ENCODE measurements at regions not wholly inside any gene's neighbourhood (a gene's known extent, or its start where the extent isn't known, plus 50 kb on each side); places are given as distances from the start of the nearest gene placed in this dataset.

GRCh38 chr5:116650964-116651363, 76.3 kb upstream of the SEMA6A start:
- Histone ChIP-seq H3K27me3 (ENCODE audit: insufficient read depth, low read depth, low read length) (no peaks in the 10 kb centered on the region), H3F3A (ENCODE audit: insufficient read depth, low read length, poor library complexity, severe bottlenecking) (peaks cover 3% of the 10 kb centered on the region), H2AFZ (ENCODE audit: low read depth, low read length) (no peak overlapping the region), H3K27ac (ENCODE audit: low read length) (no peak overlapping the region), H3K79me2 (replicated peaks; ENCODE audit: insufficient read depth, low read length) (no peaks in the 10 kb centered on the region), H4K20me1 (ENCODE audit: insufficient read depth) (no peaks in the 10 kb centered on the region), H3K9ac (ENCODE audit: low read length) (no peak overlapping the region), H3K4me3 (ENCODE audit: low read length) (no peak overlapping the region), H3K9me2 (ENCODE audit: insufficient read depth, low read length) (no peaks in the 10 kb centered on the region), H3K36me3 (ENCODE audit: insufficient read depth, low read length) (no peaks in the 10 kb centered on the region), H3K9me3 (ENCODE audit: low read length) (no peaks in the 10 kb centered on the region), H3K4me2 (ENCODE audit: low read length) (no peak overlapping the region)
- TF ChIP-seq MXI1 (conservative IDR thresholded peaks at IDR 0.05; ENCODE audit: poor library complexity, severe bottlenecking) = no peak
- TF ChIP-seq RAD21 (conservative IDR thresholded peaks at IDR 0.05) = no peak
- TF ChIP-seq SMC3 (conservative IDR thresholded peaks at IDR 0.05; ENCODE audit: poor library complexity) = no peak
- TF ChIP-seq POLR2AphosphoS5 (IDR thresholded peaks at IDR 0.05) = no peak
- no peak for TF ChIP-seq TAF1 (IDR thresholded peaks at IDR 0.05; ENCODE audit: low read depth)
- no peak for TF ChIP-seq CTCF (IDR thresholded peaks at IDR 0.05; ENCODE audit: poor library complexity, severe bottlenecking)

- no peak for TF ChIP-seq REST (IDR thresholded peaks at IDR 0.05; ENCODE audit: borderline replicate concordance)
- no peak for TF ChIP-seq RAD21 (conservative IDR thresholded peaks at IDR 0.05)
- TF ChIP-seq SMC3 (conservative IDR thresholded peaks at IDR 0.05; ENCODE audit: poor library complexity) = no peak
- no peak for TF ChIP-seq CTCF (IDR thresholded peaks at IDR 0.05; ENCODE audit: poor library complexity, severe bottlenecking)
- TF ChIP-seq EZH2 (IDR thresholded peaks at IDR 0.05; ENCODE audit: borderline replicate concordance, insufficient read depth, low read length, poor library complexity, severe bottlenecking) = no peak
- TF ChIP-seq MXI1 (conservative IDR thresholded peaks at IDR 0.05; ENCODE audit: poor library complexity, severe bottlenecking) = no peak
- no peak for TF ChIP-seq POLR2AphosphoS5 (IDR thresholded peaks at IDR 0.05)
- H2AFZ ChIP-seq (ENCODE audit: low read depth, low read length) = no peak overlapping the region
- H3K9ac ChIP-seq (ENCODE audit: low read length) = no peak overlapping the region
- no peaks in the 10 kb centered on the region for H3K27me3 ChIP-seq (ENCODE audit: insufficient read depth, low read depth, low read length)
- H3K9me3 ChIP-seq (ENCODE audit: low read length) = no peaks in the 10 kb centered on the region
- H3K4me3 ChIP-seq (ENCODE audit: low read length) = no peak overlapping the region
- H3F3A ChIP-seq (ENCODE audit: insufficient read depth, low read length, poor library complexity, severe bottlenecking) = peaks cover 3% of the 10 kb centered on the region
- no peak overlapping the region for H3K4me2 ChIP-seq (ENCODE audit: low read length)
- no peak overlapping the region for H3K27ac ChIP-seq (ENCODE audit: low read length)
- no peaks in the 10 kb centered on the region for H3K9me2 ChIP-seq (ENCODE audit: insufficient read depth, low read length)
- no peaks in the 10 kb centered on the region for H3K79me2 ChIP-seq (replicated peaks; ENCODE audit: insufficient read depth, low read length)
- no peaks in the 10 kb centered on the region for H4K20me1 ChIP-seq (ENCODE audit: insufficient read depth)
- no peaks in the 10 kb centered on the region for H3K36me3 ChIP-seq (ENCODE audit: insufficient read depth, low read length)
These were observed 75.9 kb upstream of the SEMA6A start for GRCh38 chr5:116650544-116650943.
